ENCODE measurements at regions not wholly inside any gene's neighbourhood (a gene's known extent, or its start where the extent isn't known, plus 50 kb on each side); places are given as distances from the start of the nearest gene placed in this dataset.

GRCh38 chr14:87122166-87122565, 870.8 kb downstream of the GALC start:
- TF ChIP-seq CTCF (IDR thresholded peaks at IDR 0.05; ENCODE audit: insufficient read depth, low read length): no peak
- DNase-seq (ENCODE audit: low read depth): no peak
- H3K4me3 ChIP-seq (ENCODE audit: low read depth, low read length): no peak overlapping the region

GRCh38 chr14:87121716-87122115, 871.3 kb downstream of the GALC start:
- no peak overlapping the region for H3K4me3 ChIP-seq (ENCODE audit: low read depth, low read length)
- TF ChIP-seq CTCF (IDR thresholded peaks at IDR 0.05; ENCODE audit: insufficient read depth, low read length): no peak
- DNase-seq (ENCODE audit: low read depth): no peak

- DNase-seq (ENCODE audit: low read depth): no peak
- TF ChIP-seq CTCF (IDR thresholded peaks at IDR 0.05; ENCODE audit: insufficient read depth, low read length): no peak
- H3K4me3 ChIP-seq (ENCODE audit: low read depth, low read length): no peak overlapping the region
Observed at GRCh38 chr14:87115234-87115633, 877.7 kb downstream of the GALC start.

- no peak for DNase-seq (ENCODE audit: low read depth)
- H3K4me3 ChIP-seq (ENCODE audit: low read depth, low read length): no peak overlapping the region
- TF ChIP-seq CTCF (IDR thresholded peaks at IDR 0.05; ENCODE audit: insufficient read depth, low read length): no peak
Observed at GRCh38 chr14:87113286-87113685, 879.7 kb downstream of the GALC start.

GRCh38 chr14:87111741-87112140, 881.2 kb downstream of the GALC start:
- no peak for TF ChIP-seq CTCF (IDR thresholded peaks at IDR 0.05; ENCODE audit: insufficient read depth, low read length)
- DNase-seq (ENCODE audit: low read depth): no peak
- H3K4me3 ChIP-seq (ENCODE audit: low read depth, low read length): no peak overlapping the region

- no peak for TF ChIP-seq CTCF (IDR thresholded peaks at IDR 0.05; ENCODE audit: insufficient read depth, low read length)
- no peak overlapping the region for H3K4me3 ChIP-seq (ENCODE audit: low read depth, low read length)
- no peak for DNase-seq (ENCODE audit: low read depth)
Observed at GRCh38 chr14:87111126-87111525, 881.9 kb downstream of the GALC start.

GRCh38 chr14:87109271-87109670, 883.7 kb downstream of the GALC start:
- DNase-seq (ENCODE audit: low read depth): peak; percentile 1
- no peak for TF ChIP-seq CTCF (IDR thresholded peaks at IDR 0.05; ENCODE audit: insufficient read depth, low read length)
- no peak overlapping the region for H3K4me3 ChIP-seq (ENCODE audit: low read depth, low read length)
